ENCODE measurements at regions not wholly inside any gene's neighbourhood (a gene's known extent, or its start where the extent isn't known, plus 50 kb on each side); places are given as distances from the start of the nearest gene placed in this dataset.

- DNase-seq: no peak
These were observed 536.6 kb upstream of the CAMK1G start for GRCh38 chr1:209046935-209047334.

DNA sequence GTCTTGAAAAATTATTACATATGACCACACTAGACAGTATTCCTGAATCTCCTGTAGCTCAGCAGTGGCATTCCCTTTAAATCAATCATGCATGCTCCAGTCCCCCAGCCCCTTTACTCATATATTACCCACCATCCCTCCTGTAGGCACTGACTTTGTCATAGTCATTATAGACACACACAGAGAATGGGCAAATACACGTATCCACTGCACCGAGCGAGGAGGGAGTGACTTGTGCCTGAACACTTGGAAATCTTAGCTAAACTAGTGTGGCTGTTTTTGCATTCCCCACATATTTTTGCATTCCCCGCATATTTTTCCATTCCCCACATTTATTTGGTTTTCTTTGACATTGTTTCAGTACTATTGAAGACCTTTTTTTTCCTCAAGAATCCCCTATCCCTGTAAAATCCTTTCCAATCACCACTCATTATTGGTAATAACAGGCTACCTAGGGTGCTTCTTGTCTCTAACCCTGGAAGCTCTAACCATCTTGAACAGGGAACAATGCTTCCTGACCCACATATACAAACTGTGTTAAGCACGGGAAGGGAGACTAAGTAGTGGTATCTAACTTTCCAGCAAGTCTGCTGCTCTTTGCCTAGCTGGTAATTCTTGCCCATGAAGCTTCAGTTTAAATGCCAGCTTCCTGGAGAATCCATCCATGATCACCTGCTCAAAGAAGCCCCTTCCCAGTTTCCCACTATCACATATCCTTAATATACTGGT is 534.4 kb upstream of the CAMK1G start:
- DNase-seq: no peak

- DNase-seq: no peak
These were observed 531.9 kb upstream of the CAMK1G start for GRCh38 chr1:209051570-209051969.

DNA sequence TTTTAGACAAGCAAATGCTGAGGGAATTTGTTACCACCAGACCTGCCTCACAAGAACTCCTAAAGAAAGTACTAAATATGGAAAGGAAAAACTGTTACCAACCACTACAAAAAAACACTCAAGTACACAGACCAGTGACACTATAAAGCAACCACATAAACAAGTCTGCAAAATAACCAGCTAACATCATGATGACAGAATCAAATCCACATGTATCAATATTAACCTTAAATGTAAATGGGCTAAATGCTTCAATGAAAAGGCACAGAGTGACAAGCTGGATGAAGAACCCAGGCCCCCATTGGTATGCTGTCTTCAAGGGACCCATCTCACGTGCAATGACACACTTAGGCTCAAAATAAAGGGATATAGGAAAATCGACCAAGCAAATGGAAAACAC is 529.9 kb upstream of the CAMK1G start:
- no peak for DNase-seq

DNA sequence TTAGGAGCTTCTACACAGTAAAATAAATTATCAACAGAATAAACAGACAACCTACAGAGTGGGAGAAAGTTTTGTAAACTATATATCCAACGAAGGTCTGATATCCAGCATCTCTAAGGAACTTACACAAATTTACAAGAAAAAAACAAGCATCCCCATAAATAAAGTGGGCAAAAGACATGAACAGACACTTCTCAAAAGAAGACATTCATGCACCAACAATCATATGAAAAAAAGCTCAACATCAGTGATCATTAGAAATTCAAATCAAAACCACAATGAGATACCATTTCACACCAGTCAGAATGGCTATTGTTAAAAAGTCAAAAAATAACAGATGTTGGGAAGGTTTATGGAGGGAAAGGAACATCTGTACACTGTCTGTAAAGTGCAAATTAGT is 526.4 kb upstream of the CAMK1G start:
- no peak for DNase-seq

- DNase-seq: no peak
These were observed 525.6 kb upstream of the CAMK1G start for GRCh38 chr1:209057901-209058300.

DNA sequence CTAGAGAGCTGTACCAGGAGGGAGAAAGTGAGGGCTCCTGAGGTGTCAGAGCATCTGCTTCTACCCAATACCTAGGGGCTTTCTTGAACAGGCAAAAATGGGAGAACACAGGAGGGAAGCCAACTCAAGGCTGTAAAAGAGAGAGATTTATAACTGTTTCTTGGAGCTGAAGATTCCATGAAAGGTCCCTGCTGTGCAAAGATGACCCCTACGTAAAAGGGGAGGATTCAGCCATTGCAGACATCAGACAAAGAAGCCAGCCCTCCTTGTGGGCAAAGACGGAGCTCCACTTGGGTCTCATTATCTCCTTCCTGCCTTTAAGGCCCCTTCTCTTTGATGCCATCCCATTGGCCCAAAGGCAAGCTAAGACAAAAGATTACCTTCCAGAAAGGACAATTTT is 524.1 kb upstream of the CAMK1G start:
- no peak for DNase-seq

GRCh38 chr1:209059981-209060380 is 523.5 kb upstream of the CAMK1G start:
- DNase-seq: no peak

- no peak for DNase-seq
These were observed 521.4 kb upstream of the CAMK1G start for GRCh38 chr1:209062081-209062620.

GRCh38 chr1:209062863-209063262 is 520.7 kb upstream of the CAMK1G start:
- no peak for DNase-seq

DNA sequence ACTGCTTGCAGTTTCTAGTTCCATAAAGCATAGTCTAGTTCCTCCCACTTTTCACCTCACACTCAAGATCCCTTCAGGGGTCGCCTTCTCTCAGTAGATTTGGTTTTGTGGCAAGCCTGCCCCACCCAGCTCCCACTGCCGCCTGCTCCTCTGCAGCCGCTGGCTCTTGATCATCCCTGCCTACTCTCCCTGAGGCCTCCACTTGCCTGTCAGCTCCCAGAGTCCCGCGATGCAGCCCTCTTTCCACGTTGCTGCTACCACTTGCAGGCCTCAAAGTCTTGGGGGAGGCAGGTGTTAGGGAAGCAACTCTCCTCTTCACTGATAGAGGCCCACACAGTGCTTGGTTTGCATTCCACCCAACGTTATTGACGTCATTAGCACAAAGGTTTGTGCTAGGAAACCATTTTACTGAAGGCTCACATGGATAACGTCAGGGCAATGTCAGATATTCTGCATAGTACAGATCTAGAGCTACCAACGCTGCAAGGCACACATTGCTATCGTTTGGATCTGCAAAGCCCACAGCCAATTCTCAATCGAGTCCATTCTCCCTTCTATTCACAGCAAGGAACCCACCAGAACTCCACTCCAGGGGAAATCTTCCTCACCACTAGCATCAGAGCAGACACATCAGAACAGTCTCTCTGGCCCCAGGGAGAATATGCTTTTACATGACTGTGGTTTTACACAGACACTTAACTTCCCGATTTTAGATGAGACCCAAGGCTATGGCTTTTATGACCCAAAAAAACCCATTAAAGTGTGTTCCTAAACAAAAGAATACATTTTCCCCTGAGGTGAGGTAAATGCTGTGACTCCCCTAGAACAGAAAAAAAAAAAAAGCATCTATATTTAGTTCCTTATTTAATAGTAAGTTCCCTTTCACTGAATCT is 519.5 kb upstream of the CAMK1G start:
- DNase-seq: no peak

GRCh38 chr1:209064850-209065706 is 518.4 kb upstream of the CAMK1G start:
- DNase-seq: no peak

DNA sequence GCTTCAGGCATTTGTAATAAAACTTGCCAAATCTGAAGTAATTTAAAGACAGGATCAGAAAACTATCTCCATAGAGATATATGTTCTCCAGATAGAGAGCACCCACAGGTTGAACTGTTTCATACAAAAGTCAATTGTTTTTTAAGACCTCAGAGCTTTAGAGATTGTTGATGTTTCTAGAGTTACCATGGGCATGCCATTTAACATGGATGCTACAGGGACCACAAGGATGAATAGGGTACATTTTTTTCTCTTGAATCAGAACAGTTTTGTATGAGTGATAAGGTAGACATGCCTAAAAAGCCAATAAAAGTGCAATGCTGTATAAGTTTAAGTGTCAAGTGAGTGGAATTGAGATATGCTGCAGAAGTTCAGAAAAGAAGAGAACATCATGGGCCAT is 511.0 kb upstream of the CAMK1G start:
- DNase-seq: no peak

GRCh38 chr1:209073879-209074278 is 509.6 kb upstream of the CAMK1G start:
- no peak for DNase-seq

DNA sequence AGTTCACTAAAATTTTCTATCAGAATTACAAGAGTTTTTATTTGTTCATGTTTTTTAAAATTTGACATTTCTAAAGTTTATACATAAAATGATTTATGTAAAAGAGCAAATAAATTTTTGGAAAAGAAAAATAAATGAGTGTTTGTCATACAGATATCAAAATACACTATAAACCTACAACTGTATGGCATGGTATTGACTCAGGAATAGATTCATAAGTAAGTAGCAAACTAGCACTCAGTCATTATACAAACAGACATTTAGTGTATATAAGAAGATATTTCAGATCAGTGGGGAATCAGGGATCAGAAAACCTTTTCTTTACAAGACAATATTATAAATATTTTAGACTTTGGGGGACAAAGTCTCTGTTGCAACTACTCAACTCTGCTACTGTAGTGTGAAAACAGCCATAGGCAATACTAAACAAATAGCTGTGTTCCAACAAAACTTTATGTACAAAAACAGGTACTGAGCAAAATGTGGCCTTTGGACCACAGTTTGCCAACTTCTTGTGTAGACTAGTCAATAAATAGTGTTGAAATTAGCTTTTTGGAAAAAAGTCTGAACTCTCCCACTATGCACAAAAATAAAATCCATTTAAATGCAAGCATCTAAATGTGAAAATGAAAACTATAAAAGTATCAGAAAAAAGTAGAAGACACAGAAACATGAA is 508.8 kb upstream of the CAMK1G start:
- DNase-seq: no peak

GRCh38 chr1:209076688-209077087 is 506.8 kb upstream of the CAMK1G start:
- DNase-seq: no peak

DNA sequence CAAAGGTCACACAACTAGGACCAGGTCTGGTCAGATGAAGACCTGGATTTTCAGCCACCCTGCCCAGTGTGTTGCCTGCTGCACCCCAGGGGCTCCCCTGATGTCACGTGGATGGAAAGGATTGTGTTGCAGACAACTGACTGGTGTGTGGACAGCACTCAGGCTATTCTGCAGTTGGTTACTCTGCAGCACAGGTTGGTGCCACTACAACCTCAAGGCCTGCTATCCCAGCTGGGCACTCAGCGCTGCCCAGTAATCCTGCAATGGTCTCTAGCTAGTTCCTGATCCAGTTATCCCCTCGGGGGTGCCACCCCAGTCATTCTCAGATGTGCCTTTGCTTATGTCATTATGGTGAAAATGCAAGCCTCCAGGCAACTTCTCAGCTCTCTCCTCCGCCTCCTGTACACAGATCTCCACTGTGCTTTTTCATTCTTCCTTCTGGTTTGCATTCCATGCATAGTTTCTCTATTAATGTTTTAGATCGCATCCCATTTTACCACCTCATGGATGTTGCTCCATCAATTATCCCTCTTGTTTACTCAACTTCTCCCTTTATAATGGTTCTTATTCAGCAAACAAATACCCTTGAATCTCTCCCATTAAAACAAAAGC is 503.2 kb upstream of the CAMK1G start:
- DNase-seq: no peak

- no peak for DNase-seq
These were observed 496.9 kb upstream of the CAMK1G start for GRCh38 chr1:209086486-209087192.

GRCh38 chr1:209094384-209094783 is 489.1 kb upstream of the CAMK1G start:
- DNase-seq: no peak

DNA sequence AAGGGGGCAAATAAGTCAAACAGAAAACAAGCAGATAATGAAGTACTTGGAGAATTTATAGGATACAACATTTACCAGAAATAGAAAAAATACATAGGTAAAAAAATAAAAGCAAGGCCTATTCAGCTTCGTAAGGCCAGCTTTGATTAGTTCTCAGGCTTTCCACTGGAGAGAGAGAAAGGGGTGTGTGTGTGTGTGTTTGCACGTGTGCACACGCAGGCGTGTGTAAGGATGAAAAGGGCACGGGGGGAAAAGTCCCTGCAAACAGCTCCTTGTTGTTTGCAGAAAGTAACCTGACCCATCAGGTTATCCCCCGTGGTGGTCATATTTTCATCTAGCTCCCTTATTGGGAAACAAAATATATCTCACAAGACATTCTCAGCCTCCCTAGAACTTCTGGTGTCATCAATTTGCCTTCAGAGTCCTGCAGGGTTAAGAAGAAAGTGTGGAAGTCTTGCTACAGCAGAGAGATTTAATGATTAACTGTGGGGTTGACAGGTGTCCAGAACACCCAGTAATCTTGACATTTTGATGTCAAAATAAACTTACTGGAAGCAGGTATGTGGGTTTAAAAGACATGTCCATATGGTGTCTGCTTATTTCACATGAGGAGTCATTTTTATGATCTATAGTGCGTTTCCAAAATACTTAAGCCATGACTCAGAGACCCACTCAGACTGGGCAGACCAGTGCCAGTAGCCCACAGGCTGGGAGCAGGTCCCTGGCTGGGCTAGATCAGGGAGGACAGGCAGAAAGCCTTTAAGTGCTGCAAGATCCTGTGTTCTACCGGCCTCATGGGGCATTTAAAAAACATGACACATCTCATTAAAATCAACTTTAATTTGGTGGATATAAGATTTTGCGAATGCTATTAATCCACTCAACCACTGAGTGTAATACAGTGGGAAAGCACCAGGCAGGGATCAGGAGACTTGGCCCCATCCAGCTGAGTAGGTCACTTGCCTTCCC is 487.6 kb upstream of the CAMK1G start:
- DNase-seq: no peak
